ENCODE measurements at regions not wholly inside any gene's neighbourhood (a gene's known extent, or its start where the extent isn't known, plus 50 kb on each side); places are given as distances from the start of the nearest gene placed in this dataset.
"Not testable (repeated sequence)": the region's sequence is repeated elsewhere in the genome, so short reads cannot be mapped to it uniquely, and the experiment has no call there.

GRCh38 chr1:120941066-120941465 lies 51.5 kb downstream of the PPIAL4A start:
- Mint-ChIP-seq H3K4me1 (ENCODE audit: low read depth) (peaks cover 12% of the 10 kb centered on the region), H3K4me3 (peak overlapping the region; percentile 83), H3K27ac (peak overlapping the region; percentile 100)
- intact Hi-C loops (cut with micrococcal nuclease); POLR2A ChIA-PET; ATAC-seq; CTCF ChIA-PET; H3K27me3 Mint-ChIP-seq; H3K36me3 Mint-ChIP-seq (ENCODE audit: low read depth); H3K9me3 Mint-ChIP-seq: not testable (repeated sequence)
- DNase-seq: peak; percentile 34

- peak; percentile 16 for ATAC-seq
- POLR2A ChIA-PET: interaction anchor here (1.4 kb wide), 1 partner anchor 91 kb away, joined by 22 read pairs; no protein-coding TSS in a partner anchor
- Mint-ChIP-seq H3K27ac (peak overlapping the region; percentile 100), H3K4me3 (peak overlapping the region; percentile 83), H3K4me1 (ENCODE audit: low read depth) (peaks cover 12% of the 10 kb centered on the region)
- CTCF ChIA-PET; H3K27me3 Mint-ChIP-seq; H3K9me3 Mint-ChIP-seq; intact Hi-C loops (cut with micrococcal nuclease); H3K36me3 Mint-ChIP-seq (ENCODE audit: low read depth): not testable (repeated sequence)
- DNase-seq: peak; percentile 55
Measured at GRCh38 chr1:120941836-120942217, 52.3 kb downstream of the PPIAL4A start.

GRCh38 chr1:120942218-120942944 lies 52.8 kb downstream of the PPIAL4A start:
- Mint-ChIP-seq H3K4me1 (ENCODE audit: low read depth) (peaks cover 12% of the 10 kb centered on the region), H3K27ac (peak overlapping the region; percentile 100), H3K4me3 (peak overlapping the region; percentile 83)
- H3K9me3 Mint-ChIP-seq; H3K36me3 Mint-ChIP-seq (ENCODE audit: low read depth); H3K27me3 Mint-ChIP-seq; intact Hi-C loops (cut with micrococcal nuclease); CTCF ChIA-PET: not testable (repeated sequence)
- POLR2A ChIA-PET: interaction anchor here (1.4 kb wide), 1 partner anchor 92 kb away, joined by 22 read pairs; no protein-coding TSS in a partner anchor
- peak; percentile 79 for ATAC-seq
- peak; percentile 89 for DNase-seq

GRCh38 chr1:120942945-120943319 lies 53.4 kb downstream of the PPIAL4A start:
- H3K36me3 Mint-ChIP-seq (ENCODE audit: low read depth); H3K9me3 Mint-ChIP-seq; H3K27ac Mint-ChIP-seq; H3K27me3 Mint-ChIP-seq; H3K4me3 Mint-ChIP-seq; DNase-seq; ATAC-seq; CTCF ChIA-PET; intact Hi-C loops (cut with micrococcal nuclease): not testable (repeated sequence)
- POLR2A ChIA-PET: interaction anchor here (1.4 kb wide), 1 partner anchor 92 kb away, joined by 22 read pairs; no protein-coding TSS in a partner anchor
- peaks cover 14% of the 10 kb centered on the region for H3K4me1 Mint-ChIP-seq (ENCODE audit: low read depth)

- H3K27me3 Mint-ChIP-seq; POLR2A ChIA-PET; intact Hi-C loops (cut with micrococcal nuclease); DNase-seq; ATAC-seq; H3K4me3 Mint-ChIP-seq; H3K9me3 Mint-ChIP-seq; H3K27ac Mint-ChIP-seq; H3K36me3 Mint-ChIP-seq (ENCODE audit: low read depth); CTCF ChIA-PET: not testable (repeated sequence)
- H3K4me1 Mint-ChIP-seq (ENCODE audit: low read depth): peaks cover 13% of the 10 kb centered on the region
Measured at GRCh38 chr1:120944691-120945090, 55.1 kb downstream of the PPIAL4A start.

- H3K27me3 Mint-ChIP-seq; intact Hi-C loops (cut with micrococcal nuclease); H3K36me3 Mint-ChIP-seq (ENCODE audit: low read depth); H3K27ac Mint-ChIP-seq; H3K9me3 Mint-ChIP-seq; H3K4me3 Mint-ChIP-seq; POLR2A ChIA-PET; CTCF ChIA-PET; ATAC-seq: not testable (repeated sequence)
- peaks cover 13% of the 10 kb centered on the region for H3K4me1 Mint-ChIP-seq (ENCODE audit: low read depth)
- DNase-seq: peak; percentile 13
Measured at GRCh38 chr1:120945122-120945521, 55.6 kb downstream of the PPIAL4A start.

- H3K9me3 Mint-ChIP-seq; H3K27ac Mint-ChIP-seq; H3K4me3 Mint-ChIP-seq; ATAC-seq; H3K4me1 Mint-ChIP-seq (ENCODE audit: low read depth); POLR2A ChIA-PET; H3K27me3 Mint-ChIP-seq; CTCF ChIA-PET; DNase-seq; intact Hi-C loops (cut with micrococcal nuclease); H3K36me3 Mint-ChIP-seq (ENCODE audit: low read depth): not testable (repeated sequence)
Measured at GRCh38 chr1:120947114-120947513, 57.5 kb downstream of the PPIAL4A start.

GRCh38 chr1:120949724-120950123 lies 60.2 kb downstream of the PPIAL4A start:
- POLR2A ChIA-PET; intact Hi-C loops (cut with micrococcal nuclease); H3K9me3 Mint-ChIP-seq; H3K27ac Mint-ChIP-seq; H3K27me3 Mint-ChIP-seq; CTCF ChIA-PET; ATAC-seq; H3K4me1 Mint-ChIP-seq (ENCODE audit: low read depth); DNase-seq; H3K4me3 Mint-ChIP-seq: not testable (repeated sequence)
- peaks cover 10% of the 10 kb centered on the region for H3K36me3 Mint-ChIP-seq (ENCODE audit: low read depth)

GRCh38 chr1:120950633-120951032 lies 61.1 kb downstream of the PPIAL4A start:
- POLR2A ChIA-PET; H3K9me3 Mint-ChIP-seq; H3K27me3 Mint-ChIP-seq; H3K4me3 Mint-ChIP-seq; H3K27ac Mint-ChIP-seq; ATAC-seq; CTCF ChIA-PET; intact Hi-C loops (cut with micrococcal nuclease); DNase-seq; H3K4me1 Mint-ChIP-seq (ENCODE audit: low read depth): not testable (repeated sequence)
- peaks cover 11% of the 10 kb centered on the region for H3K36me3 Mint-ChIP-seq (ENCODE audit: low read depth)

- H3K4me3 Mint-ChIP-seq; H3K27ac Mint-ChIP-seq; ATAC-seq; DNase-seq; POLR2A ChIA-PET; intact Hi-C loops (cut with micrococcal nuclease); CTCF ChIA-PET; H3K27me3 Mint-ChIP-seq; H3K9me3 Mint-ChIP-seq; H3K4me1 Mint-ChIP-seq (ENCODE audit: low read depth): not testable (repeated sequence)
- peaks cover 11% of the 10 kb centered on the region for H3K36me3 Mint-ChIP-seq (ENCODE audit: low read depth)
Measured at GRCh38 chr1:120951100-120951499, 61.5 kb downstream of the PPIAL4A start.

- H3K4me1 Mint-ChIP-seq (ENCODE audit: low read depth); ATAC-seq; H3K4me3 Mint-ChIP-seq; DNase-seq; CTCF ChIA-PET; H3K27ac Mint-ChIP-seq; intact Hi-C loops (cut with micrococcal nuclease); H3K9me3 Mint-ChIP-seq; H3K27me3 Mint-ChIP-seq; POLR2A ChIA-PET: not testable (repeated sequence)
- H3K36me3 Mint-ChIP-seq (ENCODE audit: low read depth): peaks cover 11% of the 10 kb centered on the region
Measured at GRCh38 chr1:120952207-120952870, 62.8 kb downstream of the PPIAL4A start.

GRCh38 chr1:120952871-120953265 lies 63.3 kb downstream of the PPIAL4A start:
- H3K27ac Mint-ChIP-seq; POLR2A ChIA-PET; intact Hi-C loops (cut with micrococcal nuclease); CTCF ChIA-PET; H3K4me3 Mint-ChIP-seq; H3K4me1 Mint-ChIP-seq (ENCODE audit: low read depth); ATAC-seq; H3K27me3 Mint-ChIP-seq; H3K9me3 Mint-ChIP-seq; DNase-seq: not testable (repeated sequence)
- H3K36me3 Mint-ChIP-seq (ENCODE audit: low read depth): peaks cover 11% of the 10 kb centered on the region
